ENCODE measurements at regions not wholly inside any gene's neighbourhood (a gene's known extent, or its start where the extent isn't known, plus 50 kb on each side); places are given as distances from the start of the nearest gene placed in this dataset.

- Mint-ChIP-seq H3K27ac (ENCODE audit: unreplicated experiment) (no peak overlapping the region), H3K4me1 (ENCODE audit: low read depth, unreplicated experiment) (no peaks in the 10 kb centered on the region), H3K9me3 (ENCODE audit: low read depth, unreplicated experiment) (no peaks in the 10 kb centered on the region), H3K36me3 (ENCODE audit: insufficient read depth, unreplicated experiment) (no peaks in the 10 kb centered on the region), H3K4me3 (ENCODE audit: low read depth, unreplicated experiment) (no peak overlapping the region), H3K27me3 (ENCODE audit: unreplicated experiment) (no peaks in the 10 kb centered on the region)
- BruUV-seq (replicated peaks) = no TSS peak
- intact Hi-C loops (cut with micrococcal nuclease; ENCODE audit: unreplicated experiment) = no loop called here
- no peak for DNase-seq
- no peak for TF ChIP-seq CTCF (IDR thresholded peaks at IDR 0.05; ENCODE audit: unreplicated experiment)
- CTCF ChIA-PET = no interaction called here
Observed at GRCh38 chr21:16777041-16777720, 735.7 kb upstream of the CXADR start.

GRCh38 chr21:16788584-16788983 is 724.3 kb upstream of the CXADR start:
- no peak for TF ChIP-seq CTCF (IDR thresholded peaks at IDR 0.05; ENCODE audit: unreplicated experiment)
- H3K27ac Mint-ChIP-seq (ENCODE audit: unreplicated experiment) = no peak overlapping the region
- intact Hi-C loops (cut with micrococcal nuclease; ENCODE audit: unreplicated experiment) = no loop called here
- H3K9me3 Mint-ChIP-seq (ENCODE audit: low read depth, unreplicated experiment) = no peaks in the 10 kb centered on the region
- no peaks in the 10 kb centered on the region for H3K4me1 Mint-ChIP-seq (ENCODE audit: low read depth, unreplicated experiment)
- H3K27me3 Mint-ChIP-seq (ENCODE audit: unreplicated experiment) = no peaks in the 10 kb centered on the region
- H3K36me3 Mint-ChIP-seq (ENCODE audit: insufficient read depth, unreplicated experiment) = no peaks in the 10 kb centered on the region
- BruUV-seq (replicated peaks) = no TSS peak
- no peak overlapping the region for H3K4me3 Mint-ChIP-seq (ENCODE audit: low read depth, unreplicated experiment)
- DNase-seq = no peak
- CTCF ChIA-PET = no interaction called here

- no peak overlapping the region for H3K4me3 Mint-ChIP-seq (ENCODE audit: low read depth, unreplicated experiment)
- CTCF ChIA-PET = no interaction called here
- TF ChIP-seq CTCF (IDR thresholded peaks at IDR 0.05; ENCODE audit: unreplicated experiment) = no peak
- H3K27me3 Mint-ChIP-seq (ENCODE audit: unreplicated experiment) = no peaks in the 10 kb centered on the region
- no peak overlapping the region for H3K27ac Mint-ChIP-seq (ENCODE audit: unreplicated experiment)
- DNase-seq = no peak
- intact Hi-C loops (cut with micrococcal nuclease; ENCODE audit: unreplicated experiment) = no loop called here
- no peaks in the 10 kb centered on the region for H3K36me3 Mint-ChIP-seq (ENCODE audit: insufficient read depth, unreplicated experiment)
- no peaks in the 10 kb centered on the region for H3K4me1 Mint-ChIP-seq (ENCODE audit: low read depth, unreplicated experiment)
- BruUV-seq (replicated peaks) = no TSS peak
- no peaks in the 10 kb centered on the region for H3K9me3 Mint-ChIP-seq (ENCODE audit: low read depth, unreplicated experiment)
Observed at GRCh38 chr21:16789636-16790035, 723.2 kb upstream of the CXADR start.

- BruUV-seq (replicated peaks) = no TSS peak
- Mint-ChIP-seq H3K4me1 (ENCODE audit: low read depth, unreplicated experiment) (no peaks in the 10 kb centered on the region), H3K4me3 (ENCODE audit: low read depth, unreplicated experiment) (no peak overlapping the region), H3K36me3 (ENCODE audit: insufficient read depth, unreplicated experiment) (no peaks in the 10 kb centered on the region), H3K27me3 (ENCODE audit: unreplicated experiment) (no peaks in the 10 kb centered on the region), H3K27ac (ENCODE audit: unreplicated experiment) (no peak overlapping the region), H3K9me3 (ENCODE audit: low read depth, unreplicated experiment) (no peaks in the 10 kb centered on the region)
- intact Hi-C loops (cut with micrococcal nuclease; ENCODE audit: unreplicated experiment) = no loop called here
- DNase-seq = no peak
- TF ChIP-seq CTCF (IDR thresholded peaks at IDR 0.05; ENCODE audit: unreplicated experiment) = no peak
- CTCF ChIA-PET = no interaction called here
Observed at GRCh38 chr21:16792101-16792500, 720.7 kb upstream of the CXADR start.
